LNCAP (cell line): ENCODE measurements at regions not wholly inside any gene's neighbourhood (a gene's known extent, or its start where the extent isn't known, plus 50 kb on each side); places are given as distances from the start of the nearest gene placed in this dataset.

Source experiments
- TF ChIP-seq, protein P1 (sequence below): fragments of 450-650 bp; IDR thresholded peaks from 2 replicates; pipeline ENCODE4 v1.5.1; 2017; ENCODE audit warnings: mild to moderate bottlenecking

DNA sequence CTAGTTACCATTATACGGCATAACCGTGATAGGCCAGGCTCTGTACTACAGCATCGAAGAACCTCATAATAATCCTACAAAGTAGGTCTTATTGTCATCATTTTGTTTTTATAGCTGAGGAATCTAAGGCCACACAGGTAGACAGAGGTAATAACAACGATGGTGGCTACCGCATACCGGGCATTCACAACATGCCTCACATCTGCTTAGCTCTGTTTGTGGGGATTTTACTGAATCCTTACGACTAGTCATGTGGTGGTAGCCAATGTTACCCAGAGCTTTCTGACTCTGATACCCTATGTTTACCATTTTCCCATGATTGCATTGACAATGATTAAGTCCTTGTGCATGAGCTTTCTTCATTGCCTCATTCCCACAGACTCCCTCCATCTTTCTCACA, 269.4 kb downstream of the TCF7L2 start:
- TF ChIP-seq, protein P1, sequence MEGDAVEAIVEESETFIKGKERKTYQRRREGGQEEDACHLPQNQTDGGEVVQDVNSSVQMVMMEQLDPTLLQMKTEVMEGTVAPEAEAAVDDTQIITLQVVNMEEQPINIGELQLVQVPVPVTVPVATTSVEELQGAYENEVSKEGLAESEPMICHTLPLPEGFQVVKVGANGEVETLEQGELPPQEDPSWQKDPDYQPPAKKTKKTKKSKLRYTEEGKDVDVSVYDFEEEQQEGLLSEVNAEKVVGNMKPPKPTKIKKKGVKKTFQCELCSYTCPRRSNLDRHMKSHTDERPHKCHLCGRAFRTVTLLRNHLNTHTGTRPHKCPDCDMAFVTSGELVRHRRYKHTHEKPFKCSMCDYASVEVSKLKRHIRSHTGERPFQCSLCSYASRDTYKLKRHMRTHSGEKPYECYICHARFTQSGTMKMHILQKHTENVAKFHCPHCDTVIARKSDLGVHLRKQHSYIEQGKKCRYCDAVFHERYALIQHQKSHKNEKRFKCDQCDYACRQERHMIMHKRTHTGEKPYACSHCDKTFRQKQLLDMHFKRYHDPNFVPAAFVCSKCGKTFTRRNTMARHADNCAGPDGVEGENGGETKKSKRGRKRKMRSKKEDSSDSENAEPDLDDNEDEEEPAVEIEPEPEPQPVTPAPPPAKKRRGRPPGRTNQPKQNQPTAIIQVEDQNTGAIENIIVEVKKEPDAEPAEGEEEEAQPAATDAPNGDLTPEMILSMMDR, result no peak

GRCh38 chr10:113221756-113222168, 271.7 kb downstream of the TCF7L2 start:
- TF ChIP-seq, protein P1, result no peak

DNA sequence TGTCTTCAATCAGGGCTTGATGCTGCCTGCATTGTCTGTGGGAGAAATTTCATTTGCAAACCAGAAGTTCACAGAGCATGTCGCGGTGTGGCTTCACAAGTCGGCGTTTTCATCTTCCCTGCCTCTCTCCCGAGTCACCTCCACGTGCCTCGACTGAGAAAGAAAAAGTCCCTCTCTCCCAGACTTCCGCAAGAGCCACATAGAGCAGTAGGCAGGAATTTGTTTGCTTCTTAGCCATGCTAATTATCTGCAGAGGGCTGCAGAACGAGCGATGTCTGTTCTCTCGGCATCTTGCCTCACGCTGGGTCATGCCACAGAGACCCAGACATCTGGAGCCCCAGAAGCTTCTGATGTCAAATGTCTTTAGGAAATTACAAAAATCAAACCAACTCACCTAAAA, 272.2 kb downstream of the TCF7L2 start:
- TF ChIP-seq, protein P1, result no peak

DNA sequence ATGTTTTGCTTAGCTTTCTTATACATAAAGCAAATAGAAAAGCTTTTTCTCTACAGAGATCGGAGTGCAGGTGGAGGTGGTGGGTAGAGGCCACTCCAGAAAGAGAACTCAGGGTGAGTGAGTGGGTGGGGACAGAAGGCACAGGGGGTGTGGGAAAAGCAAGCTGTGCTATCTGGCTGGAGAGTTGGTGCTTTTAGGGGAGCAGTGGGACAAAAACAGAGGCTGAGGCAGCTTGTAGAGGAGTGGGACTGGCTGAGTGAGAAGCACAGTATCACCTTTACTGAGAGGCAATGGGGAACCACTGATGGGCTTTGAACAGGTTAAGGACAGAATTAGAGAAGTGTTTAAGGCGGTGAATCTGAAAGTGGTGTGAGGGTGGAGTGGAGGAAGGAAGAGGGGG, 275.3 kb downstream of the TCF7L2 start:
- TF ChIP-seq, protein P1, result no peak

GRCh38 chr10:113225903-113226302, 275.9 kb downstream of the TCF7L2 start:
- TF ChIP-seq, protein P1, result no peak

DNA sequence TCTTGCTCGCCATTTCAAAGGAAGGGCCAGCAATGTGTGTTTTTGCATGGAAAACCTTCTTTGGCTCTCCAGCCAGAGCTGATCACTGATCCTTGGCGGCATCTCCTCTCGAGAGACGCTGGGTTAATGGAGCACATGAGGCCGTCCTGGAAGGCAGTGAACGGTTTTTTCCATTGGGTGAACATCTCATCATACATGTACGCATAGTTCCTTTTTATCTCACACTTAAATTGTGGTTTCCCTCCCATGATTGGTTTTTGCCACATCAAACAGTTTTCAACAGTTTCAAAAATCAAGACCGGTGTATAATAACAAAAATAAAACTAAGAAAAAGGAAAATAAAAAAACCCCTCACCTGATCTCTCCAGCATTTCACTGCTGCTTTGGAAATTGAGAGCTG, 276.4 kb downstream of the TCF7L2 start:
- TF ChIP-seq, protein P1, result no peak

DNA sequence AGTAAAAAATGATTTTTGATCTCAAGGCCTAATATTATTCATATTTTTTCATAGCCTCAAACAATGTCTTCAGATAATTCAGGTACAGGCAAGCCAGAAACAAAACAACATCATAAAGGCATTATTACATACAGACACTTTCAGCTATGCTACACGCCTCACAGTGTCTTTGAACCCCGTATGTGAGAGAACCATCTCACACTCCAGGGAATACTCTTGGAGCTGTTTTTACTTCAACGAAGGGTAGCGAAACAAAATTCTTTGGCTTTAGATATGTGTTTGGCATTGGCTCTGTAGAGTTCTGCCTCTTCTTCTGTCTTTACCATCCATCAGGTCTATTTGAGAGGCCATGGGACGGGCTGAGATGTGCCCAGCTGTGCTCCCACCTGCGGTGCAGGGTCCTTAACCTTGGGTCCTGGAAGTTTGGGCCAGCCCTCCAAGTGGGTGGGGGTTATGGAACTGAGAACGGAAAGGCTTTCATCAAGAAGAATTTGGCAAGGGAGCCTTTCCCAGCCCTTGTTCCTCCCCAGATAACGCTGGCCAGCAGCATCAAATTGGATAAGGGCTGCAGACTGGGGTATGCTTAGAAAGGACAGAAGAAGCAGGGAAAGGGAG, 276.9 kb downstream of the TCF7L2 start:
- TF ChIP-seq, protein P1, result no peak

GRCh38 chr10:113228530-113228929, 278.5 kb downstream of the TCF7L2 start:
- TF ChIP-seq, protein P1, result no peak
